Fibroblast of skin of left quadriceps (primary cell): ENCODE measurements at regions not wholly inside any gene's neighbourhood (a gene's known extent, or its start where the extent isn't known, plus 50 kb on each side); places are given as distances from the start of the nearest gene placed in this dataset.
A peak's percentile ranks its signal among the peaks of the same experiment; 100 is the strongest.

Experiments
- DNase-seq, 2 experiments: peaks; one replicate each; pipeline ENCODE4 v3.0.0-alpha.2; 2013; ENCODE audit warnings: low read depth in 2 of 2

DNA sequence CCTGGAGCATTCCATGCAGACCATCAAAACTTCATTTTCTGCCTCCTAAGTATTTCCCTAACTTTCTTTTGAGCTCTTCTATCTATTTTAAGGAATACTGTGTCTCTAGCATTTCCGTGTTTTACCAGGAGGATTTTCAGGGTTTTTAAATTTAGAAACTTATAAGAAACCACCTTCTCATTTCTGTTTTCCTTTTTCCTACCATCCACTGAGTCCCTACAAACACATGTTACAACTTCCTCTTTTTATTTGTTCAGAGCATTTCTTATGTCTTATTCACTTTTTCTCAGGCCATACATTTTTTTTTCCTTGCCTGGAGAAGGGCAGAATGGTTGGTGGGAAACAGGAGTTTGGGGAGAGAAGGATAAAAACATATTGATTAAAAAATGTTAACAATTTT is 130.0 kb upstream of the BMP5 start:
- no peak for DNase-seq

DNA sequence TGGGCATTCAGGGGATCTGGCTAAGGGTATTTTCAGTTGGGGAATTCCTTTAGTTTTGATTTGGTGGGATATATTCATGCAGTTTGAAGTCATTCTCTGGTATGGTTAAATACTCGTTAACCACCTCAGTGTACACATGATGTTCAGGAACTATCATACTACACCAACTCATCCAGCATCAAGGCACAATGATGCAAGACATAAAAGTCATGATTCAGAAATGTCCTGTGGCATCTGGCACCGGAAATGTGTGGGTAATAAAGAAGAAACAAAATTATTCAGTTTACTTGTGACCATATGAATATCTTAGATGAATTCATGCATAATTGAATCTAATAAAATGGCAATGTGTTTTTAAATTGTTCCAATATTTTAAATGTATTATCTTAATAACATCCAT is 129.0 kb upstream of the BMP5 start:
- DNase-seq = no peak

- DNase-seq = no peak
These were observed 128.2 kb upstream of the BMP5 start for GRCh38 chr6:56003616-56004015.

GRCh38 chr6:56002336-56002735 is 126.9 kb upstream of the BMP5 start:
- peak in 1 of 2 experiments; percentile 34 for DNase-seq

DNA sequence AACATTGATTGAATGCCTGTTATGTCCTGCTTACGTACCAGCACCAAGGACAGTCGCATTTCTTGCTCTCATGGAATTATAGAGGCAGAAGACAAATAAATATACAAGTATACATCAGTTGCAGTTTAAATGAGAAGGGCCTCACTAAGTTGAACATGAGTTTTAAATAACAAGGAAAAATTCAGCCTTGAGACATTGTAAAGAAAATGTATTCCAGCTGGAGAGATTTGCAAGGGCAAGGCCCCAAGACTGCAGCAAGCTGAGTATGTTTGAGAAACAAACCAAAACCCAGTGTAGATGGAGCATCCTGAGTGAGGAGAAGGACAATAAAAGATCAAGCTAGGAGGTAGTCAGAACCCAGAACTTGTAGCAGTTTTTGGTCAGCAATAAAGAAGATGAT is 123.2 kb upstream of the BMP5 start:
- no peak for DNase-seq

GRCh38 chr6:55997223-55997874 is 122.0 kb upstream of the BMP5 start:
- DNase-seq = no peak

DNA sequence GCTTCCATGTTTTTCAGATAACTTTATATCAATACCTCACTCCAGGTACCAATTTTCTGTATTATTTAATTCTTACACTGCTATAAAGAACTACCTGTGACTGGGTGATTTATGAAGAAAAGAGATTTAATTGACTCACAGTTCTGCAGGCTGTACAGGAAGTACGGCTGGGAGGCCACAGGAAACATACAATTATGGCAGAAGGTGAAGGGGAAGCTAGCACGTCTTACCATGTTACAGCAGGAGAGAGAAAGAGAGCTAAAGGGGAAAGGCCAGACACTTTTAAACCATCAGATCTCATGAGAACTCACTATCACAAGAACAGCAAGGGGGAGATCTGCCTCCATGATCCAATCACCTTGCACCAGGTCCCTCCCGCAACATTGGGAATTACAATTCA is 119.1 kb upstream of the BMP5 start:
- DNase-seq = no peak

DNA sequence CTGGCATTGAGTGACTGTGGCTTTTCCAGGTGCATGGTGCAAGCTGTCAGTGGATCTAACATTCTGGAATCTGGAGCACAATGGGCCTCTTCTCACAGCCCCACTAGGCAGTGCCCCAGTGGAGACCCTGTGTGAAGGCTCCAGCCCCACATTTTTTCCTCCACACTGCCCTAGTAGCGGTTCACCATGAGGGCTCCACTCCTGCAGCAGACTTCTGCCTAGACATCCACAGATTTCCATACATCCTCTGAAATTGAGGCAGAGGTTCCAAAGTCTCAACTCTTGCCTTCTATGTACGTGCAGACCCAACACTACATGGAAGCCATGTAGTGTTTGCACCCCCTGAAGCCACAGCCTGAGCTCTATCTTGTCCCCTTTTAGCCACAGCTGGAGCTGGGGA is 118.0 kb upstream of the BMP5 start:
- no peak for DNase-seq

GRCh38 chr6:55992546-55992945 is 117.2 kb upstream of the BMP5 start:
- no peak for DNase-seq

DNA sequence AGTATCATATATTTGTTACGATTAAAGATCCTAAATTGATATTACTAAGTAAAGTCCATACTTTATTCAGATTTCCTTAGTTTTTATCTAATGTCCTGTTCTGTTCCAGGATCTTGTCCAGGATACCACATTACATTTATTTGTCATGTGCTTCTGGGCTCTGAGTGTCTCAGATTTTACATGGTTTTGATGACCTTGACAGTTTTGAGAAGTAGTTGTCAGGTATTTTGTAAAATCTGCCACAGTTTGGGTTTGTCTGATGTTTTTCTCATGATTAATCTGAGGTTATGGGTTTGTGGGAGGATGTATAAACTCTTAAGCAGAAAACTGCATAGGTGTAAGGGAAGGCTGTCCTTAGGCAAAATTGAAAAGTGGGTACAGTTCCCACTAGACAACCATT is 109.9 kb upstream of the BMP5 start:
- DNase-seq = no peak

DNA sequence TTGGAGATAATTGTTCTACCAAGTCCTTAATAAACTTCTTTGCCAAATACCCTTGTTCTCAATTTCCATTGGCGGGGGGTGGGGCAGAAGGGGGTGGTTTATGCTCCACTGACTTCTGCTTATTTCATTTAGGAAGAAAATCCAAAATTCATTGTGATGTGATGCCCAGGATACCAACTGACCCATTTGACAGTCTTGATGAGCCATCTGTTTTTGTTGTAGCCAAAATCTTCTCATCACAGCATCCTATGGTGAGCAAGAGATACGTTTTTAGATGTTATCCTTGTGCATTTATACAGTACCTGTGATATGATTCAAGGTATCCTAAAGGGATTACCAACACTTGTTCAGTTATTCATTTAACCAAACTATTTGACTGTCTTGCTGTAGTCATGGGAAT is 108.5 kb upstream of the BMP5 start:
- DNase-seq = no peak

DNA sequence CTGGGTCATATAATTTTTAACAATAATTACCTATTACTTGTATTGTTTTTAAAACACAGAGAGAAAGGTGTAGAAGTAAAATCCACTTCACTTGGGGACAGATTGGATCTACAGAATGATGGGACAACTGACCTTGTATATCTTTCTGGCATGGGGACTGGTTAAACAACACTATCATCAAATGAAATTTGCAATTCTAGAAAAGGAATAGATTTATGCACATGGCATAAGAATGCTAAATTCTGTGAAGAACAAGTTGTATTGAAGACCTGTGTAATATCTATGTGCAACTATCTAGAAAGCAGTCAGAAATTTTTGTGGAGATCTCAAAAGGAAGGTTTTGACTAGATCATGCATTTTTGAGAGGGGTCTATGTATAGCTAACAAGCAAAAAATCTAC is 106.3 kb upstream of the BMP5 start:
- DNase-seq = no peak

- peak in 1 of 2 experiments; percentile 26 for DNase-seq
These were observed 105.3 kb upstream of the BMP5 start for GRCh38 chr6:55980627-55981211.

DNA sequence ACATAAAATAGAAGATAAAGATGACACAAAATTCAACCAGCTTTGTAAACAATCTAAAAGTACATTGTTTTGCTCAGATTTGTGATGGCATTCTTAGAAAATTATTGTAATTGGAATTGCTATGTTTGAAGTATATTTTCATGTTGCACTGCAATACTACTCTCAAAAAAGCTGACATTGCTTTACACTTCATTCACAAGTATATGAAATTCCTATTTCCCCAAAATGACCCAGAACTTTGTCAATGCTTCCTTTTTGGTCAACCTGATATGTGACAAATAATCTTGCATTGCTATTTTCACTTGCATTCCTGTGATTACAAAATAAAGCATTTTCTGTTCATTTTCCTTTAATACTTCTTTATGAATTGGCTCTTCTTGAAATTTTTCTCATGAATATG is 104.1 kb upstream of the BMP5 start:
- DNase-seq = no peak

DNA sequence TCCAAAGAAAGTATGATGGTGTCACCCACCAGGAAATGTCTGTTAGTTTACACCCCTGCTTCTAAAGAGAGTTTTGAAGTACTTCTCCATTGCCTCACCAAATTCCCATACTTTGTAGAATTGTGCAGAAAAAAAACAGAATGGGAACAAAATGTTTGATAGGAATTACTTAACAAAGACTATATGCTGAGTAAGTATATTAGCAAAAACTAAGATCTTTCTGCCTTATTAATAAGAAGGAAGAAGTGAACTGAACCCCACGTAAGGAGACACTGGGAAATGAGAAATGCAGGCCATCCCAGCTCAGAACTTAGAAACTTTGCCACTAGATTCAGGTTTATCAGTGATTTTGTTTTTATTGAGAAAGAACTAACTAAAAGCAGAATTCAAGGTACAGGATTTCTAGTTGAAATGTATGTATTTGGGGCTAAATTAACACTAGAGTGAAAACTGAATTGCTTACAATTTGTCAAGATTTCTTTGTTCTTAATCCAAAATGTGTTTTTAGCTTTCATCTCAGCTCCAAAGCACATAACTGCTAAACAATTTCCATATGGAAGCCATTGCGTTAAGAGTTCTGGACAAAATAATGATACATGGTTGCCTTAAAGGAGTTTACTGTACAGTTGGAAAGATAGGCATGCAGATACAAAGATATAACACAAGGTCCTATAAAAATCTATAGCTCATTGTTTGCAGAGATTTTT is 102.7 kb upstream of the BMP5 start:
- DNase-seq = no peak

DNA sequence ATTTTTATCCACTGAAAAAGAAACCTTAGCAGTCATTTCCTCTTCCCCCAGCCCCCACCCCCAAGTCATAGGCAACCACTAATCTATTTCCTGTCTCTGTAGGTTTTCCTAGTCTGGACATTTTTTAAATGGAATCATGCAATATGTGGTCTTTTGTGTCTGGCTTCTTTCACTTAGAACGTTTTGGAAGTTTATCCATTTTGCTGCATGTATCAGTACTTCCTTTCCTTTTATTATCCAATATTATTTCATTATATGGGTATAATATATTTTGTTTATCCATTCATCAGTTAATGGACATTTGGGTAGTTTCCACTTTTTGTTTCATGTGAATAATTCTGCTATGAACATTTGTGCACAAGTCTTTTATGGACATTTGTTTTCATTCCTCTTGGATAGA is 99.3 kb upstream of the BMP5 start:
- DNase-seq = no peak

DNA sequence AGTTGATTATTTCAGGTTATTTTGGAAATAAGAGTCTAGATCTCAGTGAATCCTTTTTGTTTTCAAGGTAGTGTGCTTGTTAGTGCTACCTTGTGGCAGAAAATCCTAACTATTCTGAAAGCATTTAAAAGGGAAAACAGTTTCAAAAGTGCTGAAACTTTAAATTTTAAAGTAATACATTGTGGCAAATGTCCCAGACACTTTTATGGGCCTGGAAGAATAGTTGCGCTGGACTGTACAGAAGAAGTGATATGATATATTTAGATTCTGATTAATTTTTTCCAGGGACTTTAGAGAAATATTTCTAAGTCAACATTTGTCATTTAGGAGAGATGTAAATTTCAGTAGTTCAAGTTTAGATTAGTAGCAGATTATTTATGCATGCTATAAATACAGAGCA is 96.7 kb upstream of the BMP5 start:
- DNase-seq = no peak

GRCh38 chr6:55969526-55969925 is 94.1 kb upstream of the BMP5 start:
- no peak for DNase-seq

DNA sequence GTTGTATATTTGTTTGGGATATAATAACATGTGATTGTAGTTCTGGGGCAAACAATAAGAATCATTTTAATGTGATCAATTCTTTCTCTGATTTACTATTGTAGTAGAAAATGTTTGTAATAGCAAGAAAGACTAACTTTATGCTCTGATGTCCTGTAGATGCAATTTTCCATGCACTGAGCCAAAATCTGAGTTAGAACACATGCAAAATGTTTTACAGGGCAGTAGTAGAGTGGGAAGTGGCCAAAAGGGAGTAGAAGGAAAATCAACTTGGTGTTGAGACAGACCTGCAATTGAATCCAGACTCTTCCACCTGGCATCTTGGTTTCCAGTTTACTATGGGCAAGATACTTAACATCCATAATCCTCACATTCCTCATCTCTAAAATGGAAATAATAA is 93.5 kb upstream of the BMP5 start:
- no peak for DNase-seq

DNA sequence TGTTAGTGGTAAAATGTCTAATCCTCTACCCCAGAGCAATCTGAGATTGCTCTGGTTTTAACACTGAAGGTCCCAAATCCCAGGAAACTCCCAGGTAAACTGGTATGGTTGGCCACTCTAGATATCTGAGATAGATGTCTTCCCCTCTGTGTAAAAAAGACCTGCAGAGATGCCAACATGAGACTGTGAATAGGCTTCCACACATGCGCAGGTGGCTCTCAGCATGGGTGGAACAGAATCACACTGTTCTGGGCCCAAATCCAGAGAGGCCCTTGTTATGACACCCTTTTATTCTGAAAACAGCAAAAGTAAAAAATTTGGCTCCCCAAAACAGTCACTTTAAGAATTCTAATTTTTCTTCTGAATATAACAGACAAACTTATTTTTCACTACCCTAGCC is 88.7 kb upstream of the BMP5 start:
- DNase-seq = no peak

DNA sequence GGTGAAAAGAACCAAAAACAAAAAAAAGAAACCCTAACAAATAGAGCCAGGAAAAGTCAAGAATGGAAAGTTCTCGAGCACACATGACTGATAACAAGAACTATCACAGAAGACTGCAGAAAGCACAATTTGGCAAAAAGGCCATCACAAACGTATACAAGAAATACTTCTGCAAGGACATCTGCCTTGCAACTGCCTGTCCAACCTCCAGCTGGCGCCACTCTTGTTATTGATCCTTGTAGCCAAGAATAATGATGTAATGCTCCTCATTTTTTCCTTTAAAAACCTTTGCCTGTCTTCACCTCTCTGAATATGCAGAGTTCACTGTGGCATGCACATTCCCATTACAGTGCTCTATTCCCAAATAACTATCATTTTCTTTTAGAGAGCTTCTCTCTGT is 87.9 kb upstream of the BMP5 start:
- DNase-seq = no peak

GRCh38 chr6:55960344-55960743 is 85.0 kb upstream of the BMP5 start:
- no peak for DNase-seq

- DNase-seq = no peak
These were observed 83.4 kb upstream of the BMP5 start for GRCh38 chr6:55958790-55959189.
